ENCODE measurements at regions not wholly inside any gene's neighbourhood (a gene's known extent, or its start where the extent isn't known, plus 50 kb on each side); places are given as distances from the start of the nearest gene placed in this dataset.

DNA sequence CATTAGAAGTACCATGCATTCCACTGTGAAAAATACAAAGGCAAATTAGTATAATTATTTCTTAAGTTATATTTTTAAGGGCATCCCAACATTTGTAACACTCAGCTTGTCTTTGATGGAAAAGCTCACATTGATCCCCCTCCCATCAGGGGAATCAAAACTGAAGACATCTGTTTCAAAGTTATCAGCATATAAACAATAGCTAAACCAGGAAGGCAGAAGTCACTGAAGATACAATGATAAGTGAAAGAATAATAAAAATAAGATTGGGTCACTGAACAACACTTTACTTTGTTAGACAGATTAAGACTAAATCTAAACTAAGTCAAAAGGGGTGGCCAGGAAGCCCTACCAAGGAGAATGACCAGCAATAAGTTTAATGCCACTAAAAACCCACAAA, 801.9 kb upstream of the ACO1 start:
- TF ChIP-seq CTCF (IDR thresholded peaks at IDR 0.05) (no peak), SIN3A (IDR thresholded peaks at IDR 0.05; ENCODE audit: borderline replicate concordance, insufficient read depth, low read depth, low read length) (no peak), REST (IDR thresholded peaks at IDR 0.05; ENCODE audit: insufficient read depth in 1 of 2, low read depth in 2 of 2, low read length in 1 of 2) (no peak), POLR2AphosphoS5 (IDR thresholded peaks at IDR 0.05; ENCODE audit: low read depth, low read length) (no peak)
